GM12878 (cell line): ENCODE measurements at regions not wholly inside any gene's neighbourhood (a gene's known extent, or its start where the extent isn't known, plus 50 kb on each side); places are given as distances from the start of the nearest gene placed in this dataset.

Experiments
- BRCA1 ChIP-seq: IDR thresholded peaks from 2 replicates; pipeline ENCODE4 v1.6.1; 2011; ENCODE audit warnings: low read depth, low read length, improper control_type of control experiment
- EZH2 ChIP-seq: IDR thresholded peaks from 2 replicates; pipeline ENCODE4 v1.6.1; 2012; ENCODE audit warnings: low read depth, mild to moderate bottlenecking, control low read depth, inconsistent platforms, low read length, borderline replicate concordance; ENCODE audit not compliant: control insufficient read depth
- GABPA ChIP-seq: IDR thresholded peaks from 2 replicates; pipeline ENCODE4 v1.6.1; 2014; ENCODE audit warnings: antibody characterized with exemption, low read depth, mild to moderate bottlenecking, inconsistent platforms
- MEF2A ChIP-seq: IDR thresholded peaks from 2 replicates; pipeline ENCODE4 v1.6.1; 2011; ENCODE audit warnings: low read depth, mild to moderate bottlenecking, low read length, moderate library complexity; ENCODE audit not compliant: insufficient read depth
- PAX5 ChIP-seq: IDR thresholded peaks from 2 replicates; pipeline ENCODE4 v1.6.1; 2011; ENCODE audit warnings: low read depth, low read length, borderline replicate concordance
- RAD21 ChIP-seq: IDR thresholded peaks from 2 replicates; pipeline ENCODE4 v1.6.1; 2011; ENCODE audit warnings: mild to moderate bottlenecking, low read depth, low read length, moderate library complexity; ENCODE audit not compliant: insufficient read depth
- SIN3A ChIP-seq: IDR thresholded peaks from 2 replicates; pipeline ENCODE4 v1.6.1; 2012; ENCODE audit warnings: low read depth, low read length, improper control_type of control experiment
- SMAD1 ChIP-seq: fragments of 450-650 bp; IDR thresholded peaks from 2 replicates; pipeline ENCODE4 v1.6.1; 2018; ENCODE audit warnings: mild to moderate bottlenecking, low read depth; ENCODE audit not compliant: partially characterized antibody
- SP1 ChIP-seq: IDR thresholded peaks from one replicate; pipeline ENCODE4 v1.6.1; 2011; ENCODE audit warnings: low read depth, low read length
- ZNF384 ChIP-seq: IDR thresholded peaks from 2 replicates; pipeline ENCODE4 v1.6.1; 2012; ENCODE audit warnings: low read depth, mild to moderate bottlenecking, low read length, improper control_type of control experiment, borderline replicate concordance
- ZSCAN29 ChIP-seq: fragments of 450-650 bp; IDR thresholded peaks from 2 replicates; pipeline ENCODE4 v1.6.1; 2017; ENCODE audit warnings: mild to moderate bottlenecking, moderate library complexity
- TF ChIP-seq, protein P1 (sequence below), 3 experiments: IDR thresholded peaks in 2 of 3; conservative IDR thresholded peaks in 1 of 3; 2 replicates each; pipeline ENCODE4 v1.5.1; 2011; ENCODE audit warnings: low read depth in 3 of 3, low read length in 3 of 3, mild to moderate bottlenecking in 3 of 3, control low read depth in 2 of 3, moderate library complexity in 2 of 3, inconsistent platforms in 1 of 3, mixed read lengths in 1 of 3; ENCODE audit not compliant: control insufficient read depth in 2 of 3, insufficient read depth in 1 of 3; ENCODE audit errors: extremely low read depth in 1 of 3
- TF ChIP-seq, protein P2 (sequence below): IDR thresholded peaks from 2 replicates; pipeline ENCODE4 v1.6.1; 2011; ENCODE audit warnings: mild to moderate bottlenecking, low read depth, low read length, moderate library complexity; ENCODE audit not compliant: insufficient replicate concordance

DNA sequence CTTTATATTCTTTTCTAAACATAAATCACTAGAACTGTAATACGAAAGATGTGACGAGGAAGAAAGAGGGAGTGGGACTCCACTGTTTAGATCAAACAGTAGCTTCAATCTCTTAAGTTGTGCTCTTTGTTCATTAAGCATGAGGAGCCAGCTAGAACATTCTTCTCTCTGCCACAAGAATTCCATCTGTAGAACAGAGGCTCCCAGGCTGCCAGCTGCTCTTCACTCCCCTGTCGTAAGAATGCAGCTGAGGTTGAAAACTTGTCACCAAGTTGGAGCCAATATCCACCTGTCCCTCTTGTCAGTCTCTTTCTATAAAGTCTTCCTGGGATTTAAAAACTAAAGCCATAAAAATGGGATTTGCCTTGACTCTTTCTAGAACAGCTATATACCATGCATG, 65.0 kb upstream of the SEC24B start:
- TF ChIP-seq ZNF384 (no peak), MEF2A (no peak), PAX5 (no peak), ZSCAN29 (no peak), SIN3A (no peak), BRCA1 (no peak), SP1 (no peak), SMAD1 (no peak), GABPA (no peak), EZH2 (no peak), RAD21 (no peak)
- TF ChIP-seq, protein P1, sequence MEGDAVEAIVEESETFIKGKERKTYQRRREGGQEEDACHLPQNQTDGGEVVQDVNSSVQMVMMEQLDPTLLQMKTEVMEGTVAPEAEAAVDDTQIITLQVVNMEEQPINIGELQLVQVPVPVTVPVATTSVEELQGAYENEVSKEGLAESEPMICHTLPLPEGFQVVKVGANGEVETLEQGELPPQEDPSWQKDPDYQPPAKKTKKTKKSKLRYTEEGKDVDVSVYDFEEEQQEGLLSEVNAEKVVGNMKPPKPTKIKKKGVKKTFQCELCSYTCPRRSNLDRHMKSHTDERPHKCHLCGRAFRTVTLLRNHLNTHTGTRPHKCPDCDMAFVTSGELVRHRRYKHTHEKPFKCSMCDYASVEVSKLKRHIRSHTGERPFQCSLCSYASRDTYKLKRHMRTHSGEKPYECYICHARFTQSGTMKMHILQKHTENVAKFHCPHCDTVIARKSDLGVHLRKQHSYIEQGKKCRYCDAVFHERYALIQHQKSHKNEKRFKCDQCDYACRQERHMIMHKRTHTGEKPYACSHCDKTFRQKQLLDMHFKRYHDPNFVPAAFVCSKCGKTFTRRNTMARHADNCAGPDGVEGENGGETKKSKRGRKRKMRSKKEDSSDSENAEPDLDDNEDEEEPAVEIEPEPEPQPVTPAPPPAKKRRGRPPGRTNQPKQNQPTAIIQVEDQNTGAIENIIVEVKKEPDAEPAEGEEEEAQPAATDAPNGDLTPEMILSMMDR (IDR thresholded peaks at IDR 0.05 in 2 of 3, conservative IDR thresholded peaks at IDR 0.05 in 1 of 3; ENCODE audit: control insufficient read depth in 2 of 3, extremely low read depth in 1 of 3, insufficient read depth in 1 of 3, low read depth in 3 of 3, low read length in 3 of 3) = no peak
- TF ChIP-seq, protein P2, sequence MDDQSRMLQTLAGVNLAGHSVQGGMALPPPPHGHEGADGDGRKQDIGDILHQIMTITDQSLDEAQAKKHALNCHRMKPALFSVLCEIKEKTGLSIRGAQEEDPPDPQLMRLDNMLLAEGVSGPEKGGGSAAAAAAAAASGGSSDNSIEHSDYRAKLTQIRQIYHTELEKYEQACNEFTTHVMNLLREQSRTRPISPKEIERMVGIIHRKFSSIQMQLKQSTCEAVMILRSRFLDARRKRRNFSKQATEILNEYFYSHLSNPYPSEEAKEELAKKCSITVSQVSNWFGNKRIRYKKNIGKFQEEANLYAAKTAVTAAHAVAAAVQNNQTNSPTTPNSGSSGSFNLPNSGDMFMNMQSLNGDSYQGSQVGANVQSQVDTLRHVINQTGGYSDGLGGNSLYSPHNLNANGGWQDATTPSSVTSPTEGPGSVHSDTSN = no peak
